H9 (cell line): ENCODE measurements at regions not wholly inside any gene's neighbourhood (a gene's known extent, or its start where the extent isn't known, plus 50 kb on each side); places are given as distances from the start of the nearest gene placed in this dataset.

Experiments used
- DNase-seq: peaks from one replicate; pipeline ENCODE4 v3.0.0-alpha.2; 2017
- H2AFZ ChIP-seq: one replicate; pipeline ENCODE4 v1.6.1; 2013; ENCODE audit warnings: mild to moderate bottlenecking, low read length, control low read depth, moderate library complexity
- H2AK5ac ChIP-seq: 2 replicates; pipeline ENCODE4 v1.6.1; 2013; ENCODE audit warnings: low read length, control low read depth, mixed read lengths; ENCODE audit not compliant: insufficient read length
- H2BK120ac ChIP-seq: one replicate; pipeline ENCODE4 v1.6.1; 2013; ENCODE audit warnings: low read depth, mild to moderate bottlenecking, low read length, control low read depth, inconsistent platforms; ENCODE audit not compliant: poor library complexity, severe bottlenecking
- H2BK12ac ChIP-seq: 2 replicates; pipeline ENCODE4 v1.6.1; 2013; ENCODE audit warnings: low read length, control low read depth, mixed read lengths, low read depth; ENCODE audit not compliant: insufficient read length
- H2BK15ac ChIP-seq: 2 replicates; pipeline ENCODE4 v1.6.1; 2013; ENCODE audit warnings: low read depth, low read length, control low read depth
- H2BK20ac ChIP-seq: one replicate; pipeline ENCODE4 v1.6.1; 2013; ENCODE audit warnings: low read depth, mild to moderate bottlenecking, low read length, control low read depth, inconsistent platforms; ENCODE audit not compliant: poor library complexity, severe bottlenecking
- H2BK5ac ChIP-seq: 2 replicates; pipeline ENCODE4 v1.6.1; 2013; ENCODE audit warnings: low read length, control low read depth, mixed read lengths; ENCODE audit not compliant: insufficient read length
- H3K14ac ChIP-seq: 2 replicates; pipeline ENCODE4 v1.6.1; 2013; ENCODE audit warnings: low read length, control low read depth; ENCODE audit not compliant: insufficient read depth
- H3K18ac ChIP-seq: 2 replicates; pipeline ENCODE4 v1.6.1; 2013; ENCODE audit warnings: low read depth, mild to moderate bottlenecking, mixed read lengths, low read length, control low read depth; ENCODE audit not compliant: insufficient read length
- H3K23ac ChIP-seq: 2 replicates; pipeline ENCODE4 v1.6.1; 2013; ENCODE audit warnings: low read length, control low read depth, mixed read lengths, low read depth; ENCODE audit not compliant: insufficient read length
- H3K23me2 ChIP-seq: 2 replicates; pipeline ENCODE4 v1.6.1; 2013; ENCODE audit warnings: low read depth, mild to moderate bottlenecking, mixed read lengths, low read length, control low read depth; ENCODE audit not compliant: insufficient read length, poor library complexity, severe bottlenecking
- H3K27ac ChIP-seq: 2 replicates; pipeline ENCODE4 v1.5.1; 2013; ENCODE audit warnings: low read length, control low read depth, mixed read lengths, low read depth; ENCODE audit not compliant: insufficient read length
- H3K27me3 ChIP-seq: 2 replicates; pipeline ENCODE4 v1.6.1; 2013; ENCODE audit warnings: low read length, control low read depth, inconsistent platforms; ENCODE audit not compliant: insufficient read depth
- H3K4ac ChIP-seq: 2 replicates; pipeline ENCODE4 v1.6.1; 2013; ENCODE audit warnings: low read depth, mild to moderate bottlenecking, control low read depth, inconsistent platforms, low read length, moderate library complexity
- H3K4me1 ChIP-seq: 2 replicates; pipeline ENCODE4 v1.6.1; 2013; ENCODE audit warnings: low read length, control low read depth, inconsistent platforms; ENCODE audit not compliant: insufficient read depth
- H3K4me2 ChIP-seq: 2 replicates; pipeline ENCODE4 v1.6.1; 2013; ENCODE audit warnings: low read length, control low read depth, mixed read lengths; ENCODE audit not compliant: insufficient read length, insufficient read depth
- H3K56ac ChIP-seq: 2 replicates; pipeline ENCODE4 v1.6.1; 2013; ENCODE audit warnings: low read depth, mild to moderate bottlenecking, mixed read lengths, low read length, control low read depth; ENCODE audit not compliant: insufficient read length
- H3K79me1 ChIP-seq: 2 replicates; pipeline ENCODE4 v1.6.1; 2013; ENCODE audit warnings: low read depth, mild to moderate bottlenecking, moderate library complexity, low read length, control low read depth, inconsistent platforms; ENCODE audit not compliant: insufficient read depth, poor library complexity, severe bottlenecking
- H3K79me2 ChIP-seq: 2 replicates; pipeline ENCODE4 v1.6.1; 2013; ENCODE audit warnings: low read length, control low read depth, inconsistent platforms; ENCODE audit not compliant: insufficient read depth
- H3K9ac ChIP-seq: 2 replicates; pipeline ENCODE4 v1.6.1; 2013; ENCODE audit warnings: low read length, control low read depth, mixed read lengths; ENCODE audit not compliant: insufficient read length; ENCODE audit errors: extremely low read depth
- H3K9me3 ChIP-seq: one replicate; pipeline ENCODE4 v1.6.1; 2013; ENCODE audit warnings: low read depth, low read length, inconsistent platforms; ENCODE audit not compliant: control insufficient read depth
- H3T11ph ChIP-seq: one replicate; pipeline ENCODE4 v1.6.1; 2013; ENCODE audit warnings: mild to moderate bottlenecking, low read length, control low read depth, inconsistent platforms
- H4K20me1 ChIP-seq: one replicate; pipeline ENCODE4 v1.6.1; 2013; ENCODE audit not compliant: control insufficient read depth, insufficient read length, insufficient read depth
- H4K5ac ChIP-seq: 2 replicates; pipeline ENCODE4 v1.6.1; 2013; ENCODE audit warnings: low read depth, mild to moderate bottlenecking, mixed read lengths, low read length, control low read depth; ENCODE audit not compliant: insufficient read length
- H4K8ac ChIP-seq: replicated peaks from 2 replicates; pipeline ENCODE4 v1.6.1; 2013; ENCODE audit warnings: low read length, control low read depth, mixed read lengths, low read depth; ENCODE audit not compliant: insufficient read length
- H4K91ac ChIP-seq: 2 replicates; pipeline ENCODE4 v1.6.1; 2013; ENCODE audit warnings: low read depth, mild to moderate bottlenecking, moderate library complexity, mixed read lengths, low read length, control low read depth; ENCODE audit not compliant: insufficient read length
- H3K27ac Mint-ChIP-seq, 3 experiments: 2 replicates in 2 of 3; 3 replicates in 1 of 3; pipeline ENCODE4 v1.8.0; 2020 to 2021; ENCODE audit warnings: mixed read lengths in 3 of 3, mild to moderate bottlenecking in 1 of 3, moderate library complexity in 1 of 3
- H3K27me3 Mint-ChIP-seq: 2 replicates; pipeline ENCODE4 v1.8.0; 2021; ENCODE audit warnings: low read depth, mild to moderate bottlenecking, moderate library complexity, mixed read lengths
- H3K36me3 Mint-ChIP-seq, 3 experiments: 2 replicates in 2 of 3; 3 replicates in 1 of 3; pipeline ENCODE4 v1.8.0; 2020 to 2021; ENCODE audit warnings: low read depth in 3 of 3, mixed read lengths in 3 of 3; ENCODE audit not compliant: insufficient read depth in 1 of 3
- H3K4me1 Mint-ChIP-seq, 2 experiments: 2 replicates each; pipeline ENCODE4 v1.8.0; 2020; ENCODE audit warnings: mixed read lengths in 2 of 2
- H3K4me3 Mint-ChIP-seq, 2 experiments: 2 replicates in 1 of 2; 3 replicates in 1 of 2; pipeline ENCODE4 v1.8.0; 2020 to 2021; ENCODE audit warnings: mild to moderate bottlenecking in 2 of 2, mixed read lengths in 2 of 2, moderate library complexity in 1 of 2
- H3K9me3 Mint-ChIP-seq, 2 experiments: 2 replicates in 1 of 2; 3 replicates in 1 of 2; pipeline ENCODE4 v1.8.0; 2020; ENCODE audit warnings: mild to moderate bottlenecking in 2 of 2, mixed read lengths in 2 of 2, moderate library complexity in 1 of 2
- CTCF ChIP-seq: fragments of 200-600 bp; sonication (generic); conservative IDR thresholded peaks from 3 replicates; pipeline ENCODE4 v1.8.0; 2021; ENCODE audit warnings: antibody characterized with exemption, mild to moderate bottlenecking
- WGBS: extraction: QIAGEN DNeasy Blood & Tissue Kit; methylation state at CpG from one replicate; pipeline ENCODE4 v1.1.7; 2013; ENCODE audit warnings: missing lambda C conversion rate, low lambda C conversion rate, mixed read lengths; ENCODE audit not compliant: insufficient read length; ENCODE audit errors: extremely low coverage; 5-methylcytosine and 5-hydroxymethylcytosine counted together

- WGBS: no CpG with 5 or more reads among the region's 1 CpG
- Histone ChIP-seq H2BK5ac (no peak overlapping the region), H2BK120ac (no peak overlapping the region), H4K8ac (no peak overlapping the region), H2BK12ac (no peak overlapping the region), H3K23ac (no peak overlapping the region), H4K5ac (no peak overlapping the region), H3K4ac (no peak overlapping the region), H2BK15ac (no peak overlapping the region), H3K4me1 (no peaks in the 10 kb centered on the region), H3K9me3 (no peaks in the 10 kb centered on the region), H3K9ac (no peak overlapping the region), H3K14ac (no peak overlapping the region), H4K91ac (no peak overlapping the region), H2AK5ac (no peak overlapping the region), H2AFZ (no peak overlapping the region), H3K4me2 (no peak overlapping the region), H3K23me2 (no peaks in the 10 kb centered on the region), H3K27ac (no peak overlapping the region), H3K79me2 (no peaks in the 10 kb centered on the region), H3K79me1 (no peaks in the 10 kb centered on the region), H3K27me3 (no peaks in the 10 kb centered on the region), H2BK20ac (no peak overlapping the region), H3K18ac (no peak overlapping the region), H3T11ph (no peak overlapping the region), H4K20me1 (no peaks in the 10 kb centered on the region), H3K56ac (no peak overlapping the region)
- no peaks in the 10 kb centered on the region for H3K27me3 Mint-ChIP-seq
- TF ChIP-seq CTCF: no peak
- H3K9me3 Mint-ChIP-seq: peaks cover 7 to 10% of the 10 kb centered on the region in 2 experiments
- no peak overlapping the region for H3K4me3 Mint-ChIP-seq
- H3K4me1 Mint-ChIP-seq: peaks cover 10 to 16% of the 10 kb centered on the region in 2 experiments
- DNase-seq: no peak
- peaks cover 0 to 9% (median 8%) of the 10 kb centered on the region in 3 experiments; a peak in 6 of 7 replicates for H3K36me3 Mint-ChIP-seq
- H3K27ac Mint-ChIP-seq: no peak overlapping the region
Measured at GRCh38 chr4:125008676-125009075, 296.1 kb upstream of the ANKRD50 start.
